HepG2 (cell line): ENCODE measurements at regions not wholly inside any gene's neighbourhood (a gene's known extent, or its start where the extent isn't known, plus 50 kb on each side); places are given as distances from the start of the nearest gene placed in this dataset.

Source experiments
- CAMTA2 ChIP-seq: sonication (generic); formaldehyde crosslinking; IDR thresholded peaks from 2 replicates; pipeline ENCODE4 v1.4.0; 2020; ENCODE audit warnings: mild to moderate bottlenecking, missing genetic modification reagents, borderline replicate concordance
- GFI1 ChIP-seq: sonication (generic); formaldehyde crosslinking; IDR thresholded peaks from 2 replicates; pipeline ENCODE4 v1.5.0; 2020; ENCODE audit warnings: missing genetic modification reagents, mild to moderate bottlenecking, borderline replicate concordance
- MBNL3 ChIP-seq: fragments of 250-450 bp; sonication (Bioruptor Pico); conservative IDR thresholded peaks from 2 replicates; pipeline ENCODE4 v1.8.0; 2022; ENCODE audit warnings: mild to moderate bottlenecking, inconsistent platforms
- MED13 ChIP-seq: sonication (generic); formaldehyde crosslinking; IDR thresholded peaks from 2 replicates; pipeline ENCODE4 v1.5.0; 2020; ENCODE audit warnings: missing genetic modification reagents
- MZF1 ChIP-seq: sonication (generic); formaldehyde crosslinking; IDR thresholded peaks from 2 replicates; pipeline ENCODE4 v1.8.1; 2023; ENCODE audit warnings: mild to moderate bottlenecking, missing genetic modification reagents, borderline replicate concordance
- RAD51 ChIP-seq: fragments of 450-650 bp; IDR thresholded peaks from 2 replicates; pipeline ENCODE4 v1.6.1; 2016; ENCODE audit warnings: borderline replicate concordance
- RBM22 ChIP-seq: fragments of 200-400 bp; formaldehyde crosslinking; optimal IDR thresholded peaks from 2 replicates; pipeline ENCODE3; 2017; ENCODE audit warnings: mild to moderate bottlenecking, low read length, moderate library complexity
- SKI ChIP-seq: fragments of 450-650 bp; IDR thresholded peaks from one replicate; pipeline ENCODE4 v1.6.1; 2018; ENCODE audit warnings: mild to moderate bottlenecking; ENCODE audit not compliant: partially characterized antibody
- TGIF2 ChIP-seq: IDR thresholded peaks from 2 replicates; pipeline ENCODE4 v1.6.1; 2016; ENCODE audit warnings: control low read depth, missing compliant biosample characterization
- ZNF367 ChIP-seq: sonication (generic); formaldehyde crosslinking; IDR thresholded peaks from 2 replicates; pipeline ENCODE4 v1.4.0; 2020; ENCODE audit warnings: missing genetic modification reagents, borderline replicate concordance
- ZNF510 ChIP-seq: sonication (generic); formaldehyde crosslinking; IDR thresholded peaks from 2 replicates; pipeline ENCODE4 v1.4.0; 2020; ENCODE audit warnings: low read depth, mild to moderate bottlenecking, missing genetic modification reagents
- ZNF616 ChIP-seq: sonication (generic); formaldehyde crosslinking; IDR thresholded peaks from 2 replicates; pipeline ENCODE4 v1.5.0; 2020; ENCODE audit warnings: low read depth, mild to moderate bottlenecking, missing genetic modification reagents
- ZNF781 ChIP-seq: sonication (generic); formaldehyde crosslinking; IDR thresholded peaks from 2 replicates; pipeline ENCODE4 v1.5.1; 2020; ENCODE audit warnings: borderline replicate concordance, mild to moderate bottlenecking, missing genetic modification reagents; ENCODE audit errors: not compliant biosample characterization
- ZNF839 ChIP-seq: sonication (generic); formaldehyde crosslinking; IDR thresholded peaks from 2 replicates; pipeline ENCODE4 v1.4.0; 2020; ENCODE audit warnings: missing genetic modification reagents, mild to moderate bottlenecking, borderline replicate concordance
- TF ChIP-seq, protein P1 (sequence below): IDR thresholded peaks from 2 replicates; pipeline ENCODE4 v1.6.1; 2012; ENCODE audit warnings: inconsistent platforms
- TF ChIP-seq, protein P2 (sequence below): fragments of 450-650 bp; IDR thresholded peaks from 2 replicates; pipeline ENCODE4 v1.6.1; 2016
- TF ChIP-seq, protein P3 (sequence below): sonication (generic); formaldehyde crosslinking; IDR thresholded peaks from 2 replicates; pipeline ENCODE4 v1.5.1; 2020; ENCODE audit warnings: missing genetic modification reagents, mild to moderate bottlenecking, borderline replicate concordance
- TF ChIP-seq, protein P4 (sequence below): conservative IDR thresholded peaks from 2 replicates; pipeline ENCODE4 v1.6.1; 2018; ENCODE audit warnings: missing genetic modification reagents

DNA sequence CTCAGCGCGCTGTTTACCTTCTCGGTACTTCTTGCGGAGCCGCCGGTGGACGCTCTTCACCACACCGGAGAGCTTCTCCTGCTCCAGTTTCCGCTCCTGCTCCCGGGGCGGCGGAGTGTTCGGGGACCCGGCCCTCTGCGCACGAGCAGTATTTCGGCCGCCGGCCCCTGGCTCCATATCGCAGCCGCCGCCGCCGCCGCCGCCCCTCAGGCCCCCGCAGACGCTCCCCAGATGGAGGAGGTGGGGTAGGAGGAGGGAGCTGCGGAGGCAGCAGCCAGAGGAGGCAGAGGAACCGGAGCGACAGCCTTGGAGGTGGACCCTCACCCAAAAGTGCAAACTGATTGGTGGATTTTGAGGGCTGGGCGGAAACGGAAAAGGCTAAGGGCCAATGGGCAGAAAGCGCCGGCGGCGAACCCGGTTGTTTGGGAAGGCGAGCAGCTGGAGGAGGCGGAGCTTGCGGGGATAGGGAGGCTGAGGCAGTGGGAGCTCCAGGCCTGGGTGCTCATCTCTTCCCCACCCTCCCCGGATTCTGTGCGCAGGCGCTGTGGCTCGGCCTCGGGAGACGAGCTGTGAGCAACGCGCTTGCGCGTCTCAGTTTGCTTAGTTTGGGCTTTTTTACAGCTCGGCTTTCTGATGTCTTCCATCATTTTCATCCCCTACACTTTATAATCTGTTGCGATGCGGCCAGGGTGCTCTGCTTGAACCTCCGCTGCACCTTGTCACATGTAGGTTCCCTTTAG, 146.9 kb downstream of the GPR85 start (continued):
- TF ChIP-seq ZNF781 (CRISPR knock-in tag) (no peak), TGIF2 (CRISPR knock-in tag) (no peak), ZNF367 (CRISPR knock-in tag) (no peak), GFI1 (CRISPR knock-in tag) (0 out of 2 replicates have a peak, but pooled peaks have one; percentile 20), CAMTA2 (CRISPR knock-in tag) (no peak), RAD51 (no peak), RBM22 (no peak), MED13 (CRISPR knock-in tag) (no peak), ZNF616 (CRISPR knock-in tag) (no peak), MZF1 (CRISPR knock-in tag) (no peak), ZNF839 (CRISPR knock-in tag) (no peak), SKI (no peak), MBNL3 (CRISPR knock-in tag) (no peak), ZNF510 (no peak)
- TF ChIP-seq, protein P1, sequence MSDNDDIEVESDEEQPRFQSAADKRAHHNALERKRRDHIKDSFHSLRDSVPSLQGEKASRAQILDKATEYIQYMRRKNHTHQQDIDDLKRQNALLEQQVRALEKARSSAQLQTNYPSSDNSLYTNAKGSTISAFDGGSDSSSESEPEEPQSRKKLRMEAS, result no peak; the same call in 1 of the 2 replicates
- TF ChIP-seq, protein P2, sequence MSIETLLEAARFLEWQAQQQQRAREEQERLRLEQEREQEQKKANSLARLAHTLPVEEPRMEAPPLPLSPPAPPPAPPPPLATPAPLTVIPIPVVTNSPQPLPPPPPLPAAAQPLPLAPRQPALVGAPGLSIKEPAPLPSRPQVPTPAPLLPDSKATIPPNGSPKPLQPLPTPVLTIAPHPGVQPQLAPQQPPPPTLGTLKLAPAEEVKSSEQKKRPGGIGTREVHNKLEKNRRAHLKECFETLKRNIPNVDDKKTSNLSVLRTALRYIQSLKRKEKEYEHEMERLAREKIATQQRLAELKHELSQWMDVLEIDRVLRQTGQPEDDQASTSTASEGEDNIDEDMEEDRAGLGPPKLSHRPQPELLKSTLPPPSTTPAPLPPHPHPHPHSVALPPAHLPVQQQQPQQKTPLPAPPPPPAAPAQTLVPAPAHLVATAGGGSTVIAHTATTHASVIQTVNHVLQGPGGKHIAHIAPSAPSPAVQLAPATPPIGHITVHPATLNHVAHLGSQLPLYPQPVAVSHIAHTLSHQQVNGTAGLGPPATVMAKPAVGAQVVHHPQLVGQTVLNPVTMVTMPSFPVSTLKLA, result no peak
- TF ChIP-seq, protein P3, sequence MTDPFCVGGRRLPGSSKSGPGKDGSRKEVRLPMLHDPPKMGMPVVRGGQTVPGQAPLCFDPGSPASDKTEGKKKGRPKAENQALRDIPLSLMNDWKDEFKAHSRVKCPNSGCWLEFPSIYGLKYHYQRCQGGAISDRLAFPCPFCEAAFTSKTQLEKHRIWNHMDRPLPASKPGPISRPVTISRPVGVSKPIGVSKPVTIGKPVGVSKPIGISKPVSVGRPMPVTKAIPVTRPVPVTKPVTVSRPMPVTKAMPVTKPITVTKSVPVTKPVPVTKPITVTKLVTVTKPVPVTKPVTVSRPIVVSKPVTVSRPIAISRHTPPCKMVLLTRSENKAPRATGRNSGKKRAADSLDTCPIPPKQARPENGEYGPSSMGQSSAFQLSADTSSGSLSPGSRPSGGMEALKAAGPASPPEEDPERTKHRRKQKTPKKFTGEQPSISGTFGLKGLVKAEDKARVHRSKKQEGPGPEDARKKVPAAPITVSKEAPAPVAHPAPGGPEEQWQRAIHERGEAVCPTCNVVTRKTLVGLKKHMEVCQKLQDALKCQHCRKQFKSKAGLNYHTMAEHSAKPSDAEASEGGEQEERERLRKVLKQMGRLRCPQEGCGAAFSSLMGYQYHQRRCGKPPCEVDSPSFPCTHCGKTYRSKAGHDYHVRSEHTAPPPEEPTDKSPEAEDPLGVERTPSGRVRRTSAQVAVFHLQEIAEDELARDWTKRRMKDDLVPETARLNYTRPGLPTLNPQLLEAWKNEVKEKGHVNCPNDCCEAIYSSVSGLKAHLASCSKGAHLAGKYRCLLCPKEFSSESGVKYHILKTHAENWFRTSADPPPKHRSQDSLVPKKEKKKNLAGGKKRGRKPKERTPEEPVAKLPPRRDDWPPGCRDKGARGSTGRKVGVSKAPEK (CRISPR knock-in tag), result no peak
- TF ChIP-seq, protein P4, sequence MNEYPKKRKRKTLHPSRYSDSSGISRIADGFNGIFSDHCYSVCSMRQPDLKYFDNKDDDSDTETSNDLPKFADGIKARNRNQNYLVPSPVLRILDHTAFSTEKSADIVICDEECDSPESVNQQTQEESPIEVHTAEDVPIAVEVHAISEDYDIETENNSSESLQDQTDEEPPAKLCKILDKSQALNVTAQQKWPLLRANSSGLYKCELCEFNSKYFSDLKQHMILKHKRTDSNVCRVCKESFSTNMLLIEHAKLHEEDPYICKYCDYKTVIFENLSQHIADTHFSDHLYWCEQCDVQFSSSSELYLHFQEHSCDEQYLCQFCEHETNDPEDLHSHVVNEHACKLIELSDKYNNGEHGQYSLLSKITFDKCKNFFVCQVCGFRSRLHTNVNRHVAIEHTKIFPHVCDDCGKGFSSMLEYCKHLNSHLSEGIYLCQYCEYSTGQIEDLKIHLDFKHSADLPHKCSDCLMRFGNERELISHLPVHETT, result no peak
